ENCODE measurements at regions not wholly inside any gene's neighbourhood (a gene's known extent, or its start where the extent isn't known, plus 50 kb on each side); places are given as distances from the start of the nearest gene placed in this dataset.

DNA sequence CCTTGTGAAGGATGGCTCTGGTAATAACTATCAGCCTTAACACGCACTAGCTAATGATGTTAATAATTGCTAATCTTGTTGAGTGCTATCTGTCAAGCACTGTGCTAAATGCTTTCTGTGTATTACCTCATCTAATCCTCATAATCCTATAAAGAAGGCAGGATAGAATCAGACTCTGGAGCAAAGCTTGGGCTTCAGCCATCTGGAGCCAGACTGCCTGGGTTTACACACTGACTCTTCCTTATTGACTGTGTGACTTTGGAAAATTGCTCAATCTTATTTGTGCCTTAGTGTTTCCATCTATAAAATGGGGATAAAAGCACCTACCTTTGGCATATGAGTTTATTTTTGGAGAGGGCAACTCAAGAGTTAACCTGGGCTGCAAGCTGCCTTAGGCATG, 216.1 kb downstream of the NUF2 start:
- Histone ChIP-seq H2AFZ (replicated peaks; ENCODE audit: low read length, poor library complexity) (no peak overlapping the region), H3K4ac (ENCODE audit: low read depth, low read length) (no peak overlapping the region), H4K20me1 (ENCODE audit: insufficient read depth, low read length) (no peaks in the 10 kb centered on the region), H3K56ac (ENCODE audit: extremely low read depth, insufficient read depth, low read length) (no peak overlapping the region), H3K23ac (ENCODE audit: low read depth, low read length) (no peak overlapping the region), H2BK20ac (ENCODE audit: low read depth, low read length) (no peak overlapping the region), H3K4me3 (ENCODE audit: insufficient read depth, low read depth, low read length) (no peak overlapping the region), H3K79me1 (ENCODE audit: low read depth in 1 of 2, low read length in 2 of 2) (no peaks in the 10 kb centered on the region), H3K27me3 (ENCODE audit: control insufficient read depth, insufficient read depth, low read length) (no peaks in the 10 kb centered on the region), H4K8ac (ENCODE audit: low read depth in 2 of 2, low read length in 2 of 2) (no peak overlapping the region), H4K91ac (ENCODE audit: insufficient read depth, low read depth, low read length) (no peak overlapping the region), H2AK5ac (ENCODE audit: low read depth, low read length) (no peak overlapping the region), H3K4me1 (ENCODE audit: control insufficient read depth, insufficient read depth, low read length) (no peaks in the 10 kb centered on the region), H3K4me2 (ENCODE audit: low read depth, low read length) (no peak overlapping the region), H2AK9ac (replicated peaks; ENCODE audit: low read depth, low read length, poor library complexity) (no peak overlapping the region), H2BK120ac (ENCODE audit: low read depth, low read length) (no peak overlapping the region), H3K9ac (ENCODE audit: low read depth, low read length) (no peak overlapping the region), H4K5ac (ENCODE audit: low read depth, low read length) (no peak overlapping the region), H2BK15ac (ENCODE audit: low read depth, low read length) (no peak overlapping the region), H3K27ac (ENCODE audit: insufficient read depth, low read length) (no peak overlapping the region), H3K36me3 (ENCODE audit: control insufficient read depth, insufficient read depth, low read length) (no peaks in the 10 kb centered on the region), H2BK5ac (ENCODE audit: low read depth, low read length, poor library complexity, severe bottlenecking) (no peak overlapping the region), H3K9me3 (ENCODE audit: control insufficient read depth, insufficient read depth, low read length) (no peaks in the 10 kb centered on the region), H3K14ac (replicated peaks; ENCODE audit: low read depth, low read length) (no peak overlapping the region), H3K18ac (ENCODE audit: low read depth, low read length) (no peak overlapping the region), H3K9me1 (ENCODE audit: insufficient read depth, low read length) (no peaks in the 10 kb centered on the region)
- no peak for TF ChIP-seq MXI1 (IDR thresholded peaks at IDR 0.05; ENCODE audit: borderline replicate concordance, low read depth, low read length)
- intact Hi-C loops (cut with micrococcal nuclease) (no loop called here), in situ Hi-C loops (cut with MboI; ENCODE audit: low sequenced_read_pairs) (loop anchor here (25.0 kb wide), 1 partner anchor 1524 kb away; no protein-coding TSS in a partner anchor), dilution Hi-C loops (cut with HindIII; ENCODE audit: low sequenced_read_pairs, unreplicated experiment) (no loop called here)
- DNase-seq (no peak), ATAC-seq (ENCODE audit: low read depth) (no peak)
- no TSS peak for BruUV-seq (replicated peaks)
- ChIA-PET CTCF (interaction anchor here (1.1 kb wide), 1 partner anchor 1377 kb away, joined by 3 read pairs; no protein-coding TSS in a partner anchor), POLR2A (ENCODE audit: unreplicated experiment) (no interaction called here)
- no CpG with 5 or more reads among the region's 1 CpG for WGBS, 2 experiments (ENCODE audit: extremely low coverage in 2 of 2, insufficient read length in 1 of 2)

Measured in IMR-90 (cell line).